ENCODE measurements at regions not wholly inside any gene's neighbourhood (a gene's known extent, or its start where the extent isn't known, plus 50 kb on each side); places are given as distances from the start of the nearest gene placed in this dataset.
A peak's percentile ranks its signal among the peaks of the same experiment; 100 is the strongest.

DNA sequence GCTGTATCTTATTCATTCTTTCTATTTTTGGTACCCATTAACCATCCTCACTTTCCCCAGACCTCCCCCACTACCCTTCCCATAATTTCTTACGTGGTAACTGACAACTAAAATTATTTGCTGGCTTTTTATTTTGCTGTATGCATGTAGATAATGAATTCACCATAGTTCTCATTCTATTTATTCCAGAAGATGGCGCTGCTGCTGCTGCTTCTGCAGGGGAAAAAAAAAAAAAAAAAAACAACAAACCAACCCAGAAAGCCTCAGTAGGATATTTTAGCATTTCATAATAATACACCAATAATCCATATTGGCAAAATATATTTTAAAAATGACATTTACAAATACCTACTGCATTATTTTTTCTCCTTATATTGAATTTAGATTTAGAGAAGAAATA is 416.6 kb upstream of the MAGEB18 start:
- no peaks in the 10 kb centered on the region for H3K9me3 ChIP-seq
- no peaks in the 10 kb centered on the region for H3K4me1 ChIP-seq
- 13% methylated on average over 2 of the region's 2 CpGs for WGBS
- H3K27me3 ChIP-seq, result no peaks in the 10 kb centered on the region
- no peak for DNase-seq (ENCODE audit: extremely low spot score)
- H3K36me3 ChIP-seq, result no peaks in the 10 kb centered on the region
- TF ChIP-seq, protein P1, sequence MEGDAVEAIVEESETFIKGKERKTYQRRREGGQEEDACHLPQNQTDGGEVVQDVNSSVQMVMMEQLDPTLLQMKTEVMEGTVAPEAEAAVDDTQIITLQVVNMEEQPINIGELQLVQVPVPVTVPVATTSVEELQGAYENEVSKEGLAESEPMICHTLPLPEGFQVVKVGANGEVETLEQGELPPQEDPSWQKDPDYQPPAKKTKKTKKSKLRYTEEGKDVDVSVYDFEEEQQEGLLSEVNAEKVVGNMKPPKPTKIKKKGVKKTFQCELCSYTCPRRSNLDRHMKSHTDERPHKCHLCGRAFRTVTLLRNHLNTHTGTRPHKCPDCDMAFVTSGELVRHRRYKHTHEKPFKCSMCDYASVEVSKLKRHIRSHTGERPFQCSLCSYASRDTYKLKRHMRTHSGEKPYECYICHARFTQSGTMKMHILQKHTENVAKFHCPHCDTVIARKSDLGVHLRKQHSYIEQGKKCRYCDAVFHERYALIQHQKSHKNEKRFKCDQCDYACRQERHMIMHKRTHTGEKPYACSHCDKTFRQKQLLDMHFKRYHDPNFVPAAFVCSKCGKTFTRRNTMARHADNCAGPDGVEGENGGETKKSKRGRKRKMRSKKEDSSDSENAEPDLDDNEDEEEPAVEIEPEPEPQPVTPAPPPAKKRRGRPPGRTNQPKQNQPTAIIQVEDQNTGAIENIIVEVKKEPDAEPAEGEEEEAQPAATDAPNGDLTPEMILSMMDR (IDR thresholded peaks at IDR 0.05), result peak in 1 of 3 experiments; percentile 24
- TF ChIP-seq EP300 (IDR thresholded peaks at IDR 0.05), result no peak
- H3K27ac ChIP-seq (replicated peaks in 1 of 4), result no peak overlapping the region
- no peak overlapping the region for H3K4me3 ChIP-seq
- intact Hi-C loops (cut with DNase I), result no loop called here

DNA sequence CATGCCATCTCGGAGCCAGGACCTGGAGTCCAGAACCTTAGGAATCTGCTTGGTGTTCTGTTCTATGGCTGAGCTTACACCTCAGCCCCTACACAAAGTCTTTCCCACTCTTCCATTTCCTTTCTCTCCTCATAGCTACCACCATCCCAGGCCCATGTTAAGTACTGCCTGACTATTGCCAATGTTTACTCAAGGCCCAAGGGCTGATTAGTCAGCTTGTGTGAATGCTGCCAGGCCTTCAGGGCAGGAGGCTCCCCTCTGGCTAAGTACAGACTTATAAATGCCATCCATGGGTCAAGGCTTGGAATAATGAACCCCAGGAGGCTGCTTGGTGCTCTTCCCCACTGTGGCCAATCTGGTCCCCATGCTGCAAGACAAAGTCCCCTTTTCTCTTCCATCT is 411.6 kb upstream of the MAGEB18 start:
- H3K27ac ChIP-seq (replicated peaks in 1 of 4), result no peak overlapping the region
- 92% methylated on average over 1 of the region's 1 CpG for WGBS

DNA sequence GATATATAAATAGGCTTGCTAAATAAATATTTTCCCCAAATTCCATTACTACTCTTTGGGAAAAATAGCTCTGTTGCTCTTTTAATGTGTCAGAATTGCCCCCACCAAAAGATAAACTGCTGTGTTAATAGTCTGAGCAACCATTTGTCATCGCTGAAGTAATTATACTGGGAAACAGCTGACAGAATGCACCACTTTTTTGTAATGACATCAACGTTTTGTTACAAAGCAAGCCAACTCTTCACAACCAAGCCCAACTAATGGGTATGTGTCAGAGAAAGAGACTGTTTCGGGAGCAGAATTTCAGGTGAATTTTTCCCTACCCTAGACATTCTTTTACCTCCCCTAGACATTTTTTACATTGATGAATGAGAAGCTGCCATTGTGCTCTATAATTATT is 405.0 kb upstream of the MAGEB18 start:
- intact Hi-C loops (cut with DNase I), result no loop called here
- no peaks in the 10 kb centered on the region for H3K9me3 ChIP-seq
- no peak overlapping the region for H3K27ac ChIP-seq (replicated peaks in 1 of 4)
- WGBS, result 27% methylated on average over 3 of the region's 3 CpGs
- no peaks in the 10 kb centered on the region for H3K27me3 ChIP-seq
- no peaks in the 10 kb centered on the region for H3K4me1 ChIP-seq
- H3K4me3 ChIP-seq, result no peak overlapping the region
- DNase-seq (ENCODE audit: extremely low spot score), result no peak
- no peaks in the 10 kb centered on the region for H3K36me3 ChIP-seq
- no peak for TF ChIP-seq POLR2A (IDR thresholded peaks at IDR 0.05; ENCODE audit: low read depth)
- no peak for TF ChIP-seq POLR2AphosphoS5 (IDR thresholded peaks at IDR 0.05)
- no peak for TF ChIP-seq EP300 (IDR thresholded peaks at IDR 0.05)
- TF ChIP-seq, protein P1 (IDR thresholded peaks at IDR 0.05), result no peak

More for the DNA sequence above, 411.6 kb upstream of the MAGEB18 start:
- TF ChIP-seq, protein P1 (IDR thresholded peaks at IDR 0.05), result no peak
- TF ChIP-seq POLR2AphosphoS5 (IDR thresholded peaks at IDR 0.05) (no peak), POLR2A (IDR thresholded peaks at IDR 0.05; ENCODE audit: low read depth) (no peak), EP300 (IDR thresholded peaks at IDR 0.05) (no peak)
- H3K27me3 ChIP-seq, result no peaks in the 10 kb centered on the region
- no peak for DNase-seq (ENCODE audit: extremely low spot score)
- intact Hi-C loops (cut with DNase I), result no loop called here
- H3K4me3 ChIP-seq, result no peak overlapping the region
- no peaks in the 10 kb centered on the region for H3K4me1 ChIP-seq
- no peaks in the 10 kb centered on the region for H3K36me3 ChIP-seq
- no peaks in the 10 kb centered on the region for H3K9me3 ChIP-seq

DNA sequence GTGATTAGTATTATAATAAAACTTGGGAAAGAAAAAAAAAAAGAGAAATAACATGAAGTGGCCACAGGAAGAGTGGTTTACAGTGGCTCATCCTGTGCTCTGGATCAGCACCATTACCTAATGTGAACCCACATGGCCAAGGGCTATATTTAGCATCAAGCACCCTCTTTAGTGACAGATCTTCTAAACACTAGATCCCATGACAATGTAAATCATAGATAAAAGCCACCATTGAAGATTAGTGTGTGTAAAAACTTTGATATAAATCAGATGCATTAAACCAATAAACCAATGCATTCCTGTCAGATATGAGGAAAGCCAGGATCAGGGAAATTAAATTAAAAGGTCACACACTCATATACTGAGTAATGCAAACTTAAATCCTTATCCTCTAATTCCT is 400.6 kb upstream of the MAGEB18 start:
- TF ChIP-seq EP300 (IDR thresholded peaks at IDR 0.05) (no peak), POLR2A (IDR thresholded peaks at IDR 0.05; ENCODE audit: low read depth) (no peak), POLR2AphosphoS5 (IDR thresholded peaks at IDR 0.05) (no peak)
- TF ChIP-seq, protein P1 (IDR thresholded peaks at IDR 0.05), result no peak
- Histone ChIP-seq H3K9me3 (no peaks in the 10 kb centered on the region), H3K4me3 (no peak overlapping the region), H3K27me3 (no peaks in the 10 kb centered on the region), H3K36me3 (no peaks in the 10 kb centered on the region), H3K27ac (replicated peaks in 1 of 4) (no peak overlapping the region), H3K4me1 (no peaks in the 10 kb centered on the region)
- intact Hi-C loops (cut with DNase I), result no loop called here
- DNase-seq (ENCODE audit: extremely low spot score), result no peak

DNA sequence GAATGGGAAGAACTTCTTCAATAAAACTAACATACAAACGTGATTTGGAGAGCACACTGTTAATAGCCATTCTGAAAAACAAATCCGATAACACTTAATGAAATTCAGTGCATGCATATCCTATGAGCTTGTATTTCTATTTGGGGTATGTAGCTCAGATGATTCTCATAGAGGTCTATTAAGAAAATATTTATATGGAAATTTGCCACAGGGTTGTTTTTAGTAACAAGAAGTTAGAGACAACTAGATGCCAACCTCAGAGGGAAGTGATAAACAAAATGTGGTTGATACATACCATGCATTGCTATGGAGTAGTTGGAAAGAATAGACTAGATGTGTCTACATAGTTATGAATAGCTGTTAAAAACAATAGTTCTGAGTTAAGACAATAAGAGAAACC is 395.8 kb upstream of the MAGEB18 start:
- no peaks in the 10 kb centered on the region for H3K27me3 ChIP-seq
- intact Hi-C loops (cut with DNase I), result no loop called here
- H3K9me3 ChIP-seq, result no peaks in the 10 kb centered on the region
- no peak for DNase-seq (ENCODE audit: extremely low spot score)
- TF ChIP-seq EP300 (IDR thresholded peaks at IDR 0.05) (no peak), POLR2A (IDR thresholded peaks at IDR 0.05; ENCODE audit: low read depth) (no peak), POLR2AphosphoS5 (IDR thresholded peaks at IDR 0.05) (no peak)
- TF ChIP-seq, protein P1 (IDR thresholded peaks at IDR 0.05), result no peak
- H3K36me3 ChIP-seq, result no peaks in the 10 kb centered on the region
- WGBS, result 10% methylated on average over 2 of the region's 2 CpGs
- H3K4me3 ChIP-seq, result no peak overlapping the region
- no peaks in the 10 kb centered on the region for H3K4me1 ChIP-seq
- no peak overlapping the region for H3K27ac ChIP-seq (replicated peaks in 1 of 4)

Measured in esophagus muscularis mucosa (tissue), 4 donors.